KMS-11 (cell line): ENCODE measurements at regions not wholly inside any gene's neighbourhood (a gene's known extent, or its start where the extent isn't known, plus 50 kb on each side); places are given as distances from the start of the nearest gene placed in this dataset.

Experiments used
- H2AFZ ChIP-seq: fragments of 200-600 bp; sonication (generic); 2 replicates; pipeline ENCODE4 v1.6.1; 2016; ENCODE audit warnings: antibody characterized with exemption, mixed run types, low read depth
- H3K27ac ChIP-seq: fragments of 200-600 bp; sonication (generic); 2 replicates; pipeline ENCODE4 v1.6.1; 2016; ENCODE audit warnings: mild to moderate bottlenecking, mixed run types
- H3K27me3 ChIP-seq: fragments of 200-600 bp; sonication (generic); 2 replicates; pipeline ENCODE4 v1.6.1; 2017; ENCODE audit warnings: mild to moderate bottlenecking, low read depth, mixed run types, moderate library complexity; ENCODE audit not compliant: insufficient read depth
- H3K36me3 ChIP-seq: fragments of 200-600 bp; sonication (generic); 2 replicates; pipeline ENCODE4 v1.6.1; 2017; ENCODE audit warnings: mild to moderate bottlenecking, mixed run types; ENCODE audit not compliant: insufficient read depth
- H3K4me1 ChIP-seq: fragments of 200-600 bp; sonication (generic); 2 replicates; pipeline ENCODE4 v1.6.1; 2016; ENCODE audit warnings: mild to moderate bottlenecking, low read depth, mixed run types; ENCODE audit not compliant: poor library complexity, severe bottlenecking
- H3K4me2 ChIP-seq: fragments of 200-600 bp; sonication (generic); 2 replicates; pipeline ENCODE4 v1.7.0; 2016; ENCODE audit warnings: mild to moderate bottlenecking, mixed run types
- H3K4me3 ChIP-seq: fragments of 200-600 bp; sonication (generic); IDR thresholded peaks from 2 replicates; pipeline ENCODE4 v1.6.1; 2017; ENCODE audit warnings: low read depth, low read length, mixed read lengths; ENCODE audit not compliant: insufficient read depth
- H3K79me2 ChIP-seq: fragments of 200-600 bp; sonication (generic); 2 replicates; pipeline ENCODE4 v1.6.1; 2016; ENCODE audit warnings: low read depth, mixed run types; ENCODE audit not compliant: insufficient read depth
- H3K9ac ChIP-seq: fragments of 200-600 bp; sonication (generic); 2 replicates; pipeline ENCODE4 v1.6.1; 2016; ENCODE audit warnings: mild to moderate bottlenecking, mixed run types
- H4K20me1 ChIP-seq: fragments of 200-600 bp; sonication (generic); 2 replicates; pipeline ENCODE4 v1.6.1; 2016; ENCODE audit warnings: mild to moderate bottlenecking, mixed run types; ENCODE audit not compliant: insufficient read depth
- TF ChIP-seq, protein P1 (sequence below): fragments of 200-600 bp; sonication (generic); conservative IDR thresholded peaks from 2 replicates; pipeline ENCODE4 v1.6.1; 2017; ENCODE audit warnings: low read depth, mild to moderate bottlenecking, antibody characterized with exemption, low read length, moderate library complexity, mixed read lengths

DNA sequence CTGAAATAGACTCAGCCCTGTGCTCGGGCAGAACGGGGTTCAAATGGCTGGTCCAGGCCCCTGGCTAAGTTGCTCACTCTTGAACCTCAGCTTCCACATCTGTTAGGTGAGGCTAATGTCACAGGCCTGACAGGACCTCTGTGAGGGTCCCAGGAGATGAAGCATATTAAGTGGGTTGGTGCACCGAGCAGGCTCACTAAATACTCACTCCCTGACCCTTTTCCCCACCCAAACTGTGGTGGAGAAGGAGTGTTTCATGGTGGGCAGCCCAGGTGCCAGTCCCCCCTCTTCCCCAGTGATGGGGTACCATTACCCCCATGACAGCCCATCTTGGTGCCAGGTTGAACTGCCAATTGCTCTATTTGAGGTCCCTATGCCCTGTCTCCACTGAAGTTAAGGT is 286.0 kb downstream of the MYCN start:
- TF ChIP-seq, protein P1, sequence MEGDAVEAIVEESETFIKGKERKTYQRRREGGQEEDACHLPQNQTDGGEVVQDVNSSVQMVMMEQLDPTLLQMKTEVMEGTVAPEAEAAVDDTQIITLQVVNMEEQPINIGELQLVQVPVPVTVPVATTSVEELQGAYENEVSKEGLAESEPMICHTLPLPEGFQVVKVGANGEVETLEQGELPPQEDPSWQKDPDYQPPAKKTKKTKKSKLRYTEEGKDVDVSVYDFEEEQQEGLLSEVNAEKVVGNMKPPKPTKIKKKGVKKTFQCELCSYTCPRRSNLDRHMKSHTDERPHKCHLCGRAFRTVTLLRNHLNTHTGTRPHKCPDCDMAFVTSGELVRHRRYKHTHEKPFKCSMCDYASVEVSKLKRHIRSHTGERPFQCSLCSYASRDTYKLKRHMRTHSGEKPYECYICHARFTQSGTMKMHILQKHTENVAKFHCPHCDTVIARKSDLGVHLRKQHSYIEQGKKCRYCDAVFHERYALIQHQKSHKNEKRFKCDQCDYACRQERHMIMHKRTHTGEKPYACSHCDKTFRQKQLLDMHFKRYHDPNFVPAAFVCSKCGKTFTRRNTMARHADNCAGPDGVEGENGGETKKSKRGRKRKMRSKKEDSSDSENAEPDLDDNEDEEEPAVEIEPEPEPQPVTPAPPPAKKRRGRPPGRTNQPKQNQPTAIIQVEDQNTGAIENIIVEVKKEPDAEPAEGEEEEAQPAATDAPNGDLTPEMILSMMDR, result no peak
- no peak overlapping the region for H3K4me3 ChIP-seq

DNA sequence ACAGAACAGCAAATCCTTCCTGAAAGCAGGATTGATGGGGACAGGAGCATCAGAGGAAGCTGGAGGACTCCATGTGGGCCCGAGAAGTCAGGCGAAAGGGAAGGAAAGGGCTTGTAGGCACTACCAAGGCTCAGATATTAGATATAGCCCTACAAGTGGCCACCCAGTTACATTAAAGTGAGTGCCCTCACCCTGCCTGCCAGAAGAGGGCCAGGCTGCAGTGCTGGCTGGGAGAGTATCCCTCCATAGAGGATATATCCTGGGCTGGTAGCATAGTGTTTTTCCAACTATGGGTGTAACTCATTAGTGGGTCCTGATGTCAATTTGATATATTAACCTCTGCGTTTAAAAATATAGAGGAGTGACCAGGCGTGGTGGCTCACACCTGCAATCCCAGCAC is 285.2 kb downstream of the MYCN start:
- H4K20me1 ChIP-seq, result no peaks in the 10 kb centered on the region
- H3K9ac ChIP-seq, result no peak overlapping the region
- TF ChIP-seq, protein P1, result no peak
- no peak overlapping the region for H2AFZ ChIP-seq
- no peaks in the 10 kb centered on the region for H3K27me3 ChIP-seq
- H3K4me3 ChIP-seq, result no peak overlapping the region
- no peaks in the 10 kb centered on the region for H3K79me2 ChIP-seq
- H3K36me3 ChIP-seq, result no peaks in the 10 kb centered on the region
- H3K4me2 ChIP-seq, result no peak overlapping the region
- H3K4me1 ChIP-seq, result no peaks in the 10 kb centered on the region
- H3K27ac ChIP-seq, result no peak overlapping the region

More for the DNA sequence above, 286.0 kb downstream of the MYCN start:
- no peaks in the 10 kb centered on the region for H3K4me1 ChIP-seq
- no peak overlapping the region for H3K27ac ChIP-seq
- no peaks in the 10 kb centered on the region for H3K27me3 ChIP-seq
- H3K4me2 ChIP-seq, result no peak overlapping the region
- H2AFZ ChIP-seq, result no peak overlapping the region
- no peaks in the 10 kb centered on the region for H3K79me2 ChIP-seq
- H3K36me3 ChIP-seq, result no peaks in the 10 kb centered on the region
- no peaks in the 10 kb centered on the region for H4K20me1 ChIP-seq
- no peak overlapping the region for H3K9ac ChIP-seq

DNA sequence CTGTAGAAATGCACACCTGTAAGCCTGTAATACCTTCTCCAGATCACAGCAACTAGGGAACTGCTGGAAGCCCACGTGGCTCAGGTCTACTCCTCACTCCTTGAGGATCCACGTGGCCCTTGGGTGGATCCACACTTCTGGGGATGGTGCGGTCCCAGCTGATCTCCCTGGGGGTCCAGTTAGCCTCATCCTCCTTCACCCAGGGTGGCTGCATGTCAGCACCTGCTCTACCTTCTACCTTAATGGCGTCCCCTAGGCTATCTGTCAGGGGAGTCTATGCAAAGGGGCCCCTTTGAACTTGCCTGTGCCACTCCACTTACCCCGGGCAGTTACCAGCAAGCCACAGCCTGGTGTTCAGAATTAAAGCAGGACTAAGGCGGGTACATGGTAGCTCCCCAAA is 284.7 kb downstream of the MYCN start:
- H3K9ac ChIP-seq, result no peak overlapping the region
- TF ChIP-seq, protein P1, result no peak
- no peak overlapping the region for H3K4me3 ChIP-seq
- H2AFZ ChIP-seq, result no peak overlapping the region
- no peaks in the 10 kb centered on the region for H3K36me3 ChIP-seq
- H3K4me1 ChIP-seq, result no peaks in the 10 kb centered on the region
- H3K79me2 ChIP-seq, result no peaks in the 10 kb centered on the region
- no peaks in the 10 kb centered on the region for H3K27me3 ChIP-seq
- H4K20me1 ChIP-seq, result no peaks in the 10 kb centered on the region
- no peak overlapping the region for H3K4me2 ChIP-seq
- no peak overlapping the region for H3K27ac ChIP-seq

DNA sequence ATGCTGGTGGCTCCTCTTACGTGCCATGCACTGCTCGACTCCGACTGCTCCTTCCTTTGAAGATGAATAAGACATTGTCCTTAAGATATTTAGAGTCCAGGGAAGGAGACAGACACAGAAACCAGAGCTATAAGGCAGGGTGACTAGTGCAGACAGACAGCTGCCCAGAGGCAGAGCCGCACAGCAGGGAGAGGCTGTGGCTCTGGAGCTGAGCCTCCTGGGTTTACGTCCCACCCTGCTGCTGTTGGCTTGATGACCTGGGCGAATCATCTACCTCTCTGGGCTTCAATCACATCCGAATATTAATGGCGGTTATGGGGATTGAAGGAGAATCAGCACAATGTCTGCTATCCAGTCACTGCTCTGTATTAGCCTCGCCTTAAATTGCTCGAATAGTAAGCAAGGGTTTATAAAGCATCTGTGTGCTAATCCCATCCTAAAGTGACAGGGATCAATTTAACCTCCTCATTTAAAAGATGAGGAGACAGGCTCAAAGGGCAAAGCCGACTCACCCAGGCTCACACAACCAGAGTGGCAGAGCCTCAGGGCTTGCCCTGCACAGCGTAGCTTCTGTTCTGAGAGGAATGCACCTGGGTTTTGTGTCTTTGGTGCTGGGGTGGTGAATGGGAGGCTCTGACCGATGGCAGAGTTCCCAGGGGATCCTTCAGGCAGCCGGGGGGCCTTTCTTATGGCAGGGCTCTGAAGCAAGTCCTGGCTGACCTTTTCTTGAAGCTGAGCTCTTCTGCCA is 284.1 kb downstream of the MYCN start:
- Histone ChIP-seq H3K27me3 (no peaks in the 10 kb centered on the region), H3K4me1 (no peaks in the 10 kb centered on the region), H3K4me3 (no peak overlapping the region), H4K20me1 (no peaks in the 10 kb centered on the region), H3K4me2 (no peak overlapping the region), H2AFZ (no peak overlapping the region), H3K36me3 (no peaks in the 10 kb centered on the region), H3K27ac (no peak overlapping the region), H3K9ac (no peak overlapping the region), H3K79me2 (no peaks in the 10 kb centered on the region)
- TF ChIP-seq, protein P1, result no peak
